ENCODE measurements at regions not wholly inside any gene's neighbourhood (a gene's known extent, or its start where the extent isn't known, plus 50 kb on each side); places are given as distances from the start of the nearest gene placed in this dataset.

- TF ChIP-seq MLX (CRISPR knock-in tag; IDR thresholded peaks at IDR 0.05) (no peak), CREM (CRISPR knock-in tag; IDR thresholded peaks at IDR 0.05) (no peak), NR2C2 (CRISPR knock-in tag; IDR thresholded peaks at IDR 0.05) (no peak), JUN (CRISPR knock-in tag; IDR thresholded peaks at IDR 0.05) (no peak), TCF7 (CRISPR knock-in tag; IDR thresholded peaks at IDR 0.05; ENCODE audit: low read depth) (no peak), HMGA2 (CRISPR knock-in tag; IDR thresholded peaks at IDR 0.05) (no peak)
- TF ChIP-seq, protein P1, sequence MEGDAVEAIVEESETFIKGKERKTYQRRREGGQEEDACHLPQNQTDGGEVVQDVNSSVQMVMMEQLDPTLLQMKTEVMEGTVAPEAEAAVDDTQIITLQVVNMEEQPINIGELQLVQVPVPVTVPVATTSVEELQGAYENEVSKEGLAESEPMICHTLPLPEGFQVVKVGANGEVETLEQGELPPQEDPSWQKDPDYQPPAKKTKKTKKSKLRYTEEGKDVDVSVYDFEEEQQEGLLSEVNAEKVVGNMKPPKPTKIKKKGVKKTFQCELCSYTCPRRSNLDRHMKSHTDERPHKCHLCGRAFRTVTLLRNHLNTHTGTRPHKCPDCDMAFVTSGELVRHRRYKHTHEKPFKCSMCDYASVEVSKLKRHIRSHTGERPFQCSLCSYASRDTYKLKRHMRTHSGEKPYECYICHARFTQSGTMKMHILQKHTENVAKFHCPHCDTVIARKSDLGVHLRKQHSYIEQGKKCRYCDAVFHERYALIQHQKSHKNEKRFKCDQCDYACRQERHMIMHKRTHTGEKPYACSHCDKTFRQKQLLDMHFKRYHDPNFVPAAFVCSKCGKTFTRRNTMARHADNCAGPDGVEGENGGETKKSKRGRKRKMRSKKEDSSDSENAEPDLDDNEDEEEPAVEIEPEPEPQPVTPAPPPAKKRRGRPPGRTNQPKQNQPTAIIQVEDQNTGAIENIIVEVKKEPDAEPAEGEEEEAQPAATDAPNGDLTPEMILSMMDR (IDR thresholded peaks at IDR 0.05), result no peak
- TF ChIP-seq, protein P2, sequence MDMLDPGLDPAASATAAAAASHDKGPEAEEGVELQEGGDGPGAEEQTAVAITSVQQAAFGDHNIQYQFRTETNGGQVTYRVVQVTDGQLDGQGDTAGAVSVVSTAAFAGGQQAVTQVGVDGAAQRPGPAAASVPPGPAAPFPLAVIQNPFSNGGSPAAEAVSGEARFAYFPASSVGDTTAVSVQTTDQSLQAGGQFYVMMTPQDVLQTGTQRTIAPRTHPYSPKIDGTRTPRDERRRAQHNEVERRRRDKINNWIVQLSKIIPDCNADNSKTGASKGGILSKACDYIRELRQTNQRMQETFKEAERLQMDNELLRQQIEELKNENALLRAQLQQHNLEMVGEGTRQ (CRISPR knock-in tag; IDR thresholded peaks at IDR 0.05), result no peak
- TF ChIP-seq, protein P3, sequence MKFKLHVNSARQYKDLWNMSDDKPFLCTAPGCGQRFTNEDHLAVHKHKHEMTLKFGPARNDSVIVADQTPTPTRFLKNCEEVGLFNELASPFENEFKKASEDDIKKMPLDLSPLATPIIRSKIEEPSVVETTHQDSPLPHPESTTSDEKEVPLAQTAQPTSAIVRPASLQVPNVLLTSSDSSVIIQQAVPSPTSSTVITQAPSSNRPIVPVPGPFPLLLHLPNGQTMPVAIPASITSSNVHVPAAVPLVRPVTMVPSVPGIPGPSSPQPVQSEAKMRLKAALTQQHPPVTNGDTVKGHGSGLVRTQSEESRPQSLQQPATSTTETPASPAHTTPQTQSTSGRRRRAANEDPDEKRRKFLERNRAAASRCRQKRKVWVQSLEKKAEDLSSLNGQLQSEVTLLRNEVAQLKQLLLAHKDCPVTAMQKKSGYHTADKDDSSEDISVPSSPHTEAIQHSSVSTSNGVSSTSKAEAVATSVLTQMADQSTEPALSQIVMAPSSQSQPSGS (CRISPR knock-in tag; IDR thresholded peaks at IDR 0.05; ENCODE audit: borderline replicate concordance, low read depth), result no peak
- TF ChIP-seq, protein P4, sequence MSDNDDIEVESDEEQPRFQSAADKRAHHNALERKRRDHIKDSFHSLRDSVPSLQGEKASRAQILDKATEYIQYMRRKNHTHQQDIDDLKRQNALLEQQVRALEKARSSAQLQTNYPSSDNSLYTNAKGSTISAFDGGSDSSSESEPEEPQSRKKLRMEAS (CRISPR knock-in tag; IDR thresholded peaks at IDR 0.05), result no peak
Observed at GRCh38 chr12:40565029-40565633, 127.1 kb upstream of the CNTN1 start.
